ENCODE measurements at regions not wholly inside any gene's neighbourhood (a gene's known extent, or its start where the extent isn't known, plus 50 kb on each side); places are given as distances from the start of the nearest gene placed in this dataset.

DNA sequence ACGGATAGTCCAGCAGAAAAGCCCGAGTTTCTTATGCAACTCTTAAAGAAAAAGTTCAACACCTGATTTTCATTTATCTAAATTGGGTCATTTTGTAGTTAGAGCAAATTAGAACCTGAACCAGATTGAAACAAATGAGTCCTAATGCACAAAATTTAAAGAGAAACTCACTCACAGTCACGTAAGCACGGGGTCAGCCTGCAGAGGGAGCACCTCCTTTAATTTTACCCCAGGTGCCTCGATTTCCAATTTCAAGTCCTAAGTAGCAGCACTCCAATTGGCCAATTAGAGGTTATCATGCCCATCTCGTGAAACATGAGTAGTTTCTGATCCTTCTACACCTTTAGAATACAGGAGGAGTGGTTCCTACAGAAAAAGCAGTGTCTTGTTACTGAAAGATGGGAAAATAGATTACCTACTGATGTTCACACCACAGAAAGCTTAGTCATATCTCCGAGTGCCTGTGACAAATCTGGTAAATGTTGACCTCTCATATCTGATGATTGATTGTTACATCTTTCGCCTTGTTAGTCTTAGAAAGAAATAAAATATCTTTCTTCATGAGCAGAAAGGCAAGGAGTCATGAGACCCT lies 1929.8 kb upstream of the LRRTM1 start:
- TF ChIP-seq, protein P1, sequence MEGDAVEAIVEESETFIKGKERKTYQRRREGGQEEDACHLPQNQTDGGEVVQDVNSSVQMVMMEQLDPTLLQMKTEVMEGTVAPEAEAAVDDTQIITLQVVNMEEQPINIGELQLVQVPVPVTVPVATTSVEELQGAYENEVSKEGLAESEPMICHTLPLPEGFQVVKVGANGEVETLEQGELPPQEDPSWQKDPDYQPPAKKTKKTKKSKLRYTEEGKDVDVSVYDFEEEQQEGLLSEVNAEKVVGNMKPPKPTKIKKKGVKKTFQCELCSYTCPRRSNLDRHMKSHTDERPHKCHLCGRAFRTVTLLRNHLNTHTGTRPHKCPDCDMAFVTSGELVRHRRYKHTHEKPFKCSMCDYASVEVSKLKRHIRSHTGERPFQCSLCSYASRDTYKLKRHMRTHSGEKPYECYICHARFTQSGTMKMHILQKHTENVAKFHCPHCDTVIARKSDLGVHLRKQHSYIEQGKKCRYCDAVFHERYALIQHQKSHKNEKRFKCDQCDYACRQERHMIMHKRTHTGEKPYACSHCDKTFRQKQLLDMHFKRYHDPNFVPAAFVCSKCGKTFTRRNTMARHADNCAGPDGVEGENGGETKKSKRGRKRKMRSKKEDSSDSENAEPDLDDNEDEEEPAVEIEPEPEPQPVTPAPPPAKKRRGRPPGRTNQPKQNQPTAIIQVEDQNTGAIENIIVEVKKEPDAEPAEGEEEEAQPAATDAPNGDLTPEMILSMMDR (conservative IDR thresholded peaks at IDR 0.05; ENCODE audit: low read depth, low read length): no peak
- no peak for TF ChIP-seq EZH2 (IDR thresholded peaks at IDR 0.05; ENCODE audit: borderline replicate concordance, low read depth, low read length, poor library complexity, severe bottlenecking)

Data from A673 (cell line).